IMR-90 (cell line): ENCODE measurements at regions not wholly inside any gene's neighbourhood (a gene's known extent, or its start where the extent isn't known, plus 50 kb on each side); places are given as distances from the start of the nearest gene placed in this dataset.
A peak's percentile ranks its signal among the peaks of the same experiment; 100 is the strongest.

Source experiments
- ATAC-seq: fragments of 200-7000 bp; cut with Tn5 transposase; 2 replicates; pipeline ENCODE4 v1.9.1; 2020; ENCODE audit warnings: low read depth, mild to moderate bottlenecking, moderate library complexity
- BruUV-seq: library from RNA; stranded (reverse); fragments of 400-500 nt; replicated peaks from 2 replicates; lab custom pipeline; 2021; lab: Mats Ljungman, UMichigan
- CTCF ChIA-PET: fragments of 300-600 bp; formaldehyde crosslinking; extraction: SDS; loops from one replicate; lab custom pipeline; 2021; ENCODE audit warnings: antibody characterized with exemption; lab: Yijun Ruan, JAX
- POLR2A ChIA-PET: fragments of 300-600 bp; sonication (Branson Sonifier 250); formaldehyde crosslinking; loops from one replicate; lab custom pipeline; 2022; ENCODE audit warnings: antibody characterized with exemption; ENCODE audit not compliant: unreplicated experiment; lab: Charles Lee
- DNase-seq: peaks from one replicate; pipeline ENCODE4 v3.0.0; 2013
- H2AFZ ChIP-seq: replicated peaks from 2 replicates; pipeline ENCODE3; 2013; ENCODE audit warnings: low read length, mild to moderate bottlenecking; ENCODE audit not compliant: poor library complexity
- H2AK5ac ChIP-seq: 2 replicates; pipeline ENCODE4 v1.6.1; 2013; ENCODE audit warnings: low read depth, low read length, inconsistent platforms
- H2AK9ac ChIP-seq: replicated peaks from 2 replicates; pipeline ENCODE3; 2013; ENCODE audit warnings: mild to moderate bottlenecking, low read depth, low read length, moderate library complexity; ENCODE audit not compliant: poor library complexity
- H2BK120ac ChIP-seq: 2 replicates; pipeline ENCODE4 v1.6.1; 2013; ENCODE audit warnings: low read depth, low read length, inconsistent platforms
- H2BK15ac ChIP-seq: 3 replicates; pipeline ENCODE4 v1.6.1; 2013; ENCODE audit warnings: low read depth, low read length, inconsistent platforms
- H2BK20ac ChIP-seq: 2 replicates; pipeline ENCODE4 v1.6.1; 2013; ENCODE audit warnings: low read depth, mild to moderate bottlenecking, inconsistent platforms, low read length, moderate library complexity
- H2BK5ac ChIP-seq: 2 replicates; pipeline ENCODE4 v1.6.1; 2013; ENCODE audit warnings: mild to moderate bottlenecking, low read depth, low read length, inconsistent platforms; ENCODE audit not compliant: poor library complexity, severe bottlenecking
- H3K14ac ChIP-seq: replicated peaks from 2 replicates; pipeline ENCODE4 v1.6.1; 2013; ENCODE audit warnings: low read depth, low read length, inconsistent platforms
- H3K18ac ChIP-seq: 2 replicates; pipeline ENCODE4 v1.6.1; 2013; ENCODE audit warnings: low read depth, low read length, control low read depth
- H3K23ac ChIP-seq: 2 replicates; pipeline ENCODE4 v1.6.1; 2013; ENCODE audit warnings: low read depth, low read length, inconsistent platforms
- H3K27ac ChIP-seq: 2 replicates; pipeline ENCODE4 v1.5.1; 2013; ENCODE audit warnings: mild to moderate bottlenecking, control low read depth, low read length; ENCODE audit not compliant: insufficient read depth
- H3K27me3 ChIP-seq: 2 replicates; pipeline ENCODE4 v1.6.1; 2013; ENCODE audit warnings: low read length; ENCODE audit not compliant: control insufficient read depth, insufficient read depth
- H3K36me3 ChIP-seq: 2 replicates; pipeline ENCODE4 v1.6.1; 2013; ENCODE audit warnings: low read length, mixed read lengths; ENCODE audit not compliant: control insufficient read depth, insufficient read depth
- H3K4ac ChIP-seq: 2 replicates; pipeline ENCODE4 v1.6.1; 2013; ENCODE audit warnings: low read depth, low read length, inconsistent platforms
- H3K4me1 ChIP-seq: 2 replicates; pipeline ENCODE4 v1.6.1; 2013; ENCODE audit warnings: low read length, mixed read lengths; ENCODE audit not compliant: control insufficient read depth, insufficient read depth
- H3K4me2 ChIP-seq: 2 replicates; pipeline ENCODE4 v1.6.1; 2013; ENCODE audit warnings: low read depth, mild to moderate bottlenecking, control low read depth, low read length, moderate library complexity
- H3K4me3 ChIP-seq: 2 replicates; pipeline ENCODE4 v1.5.1; 2013; ENCODE audit warnings: low read depth, mild to moderate bottlenecking, control low read depth, low read length, moderate library complexity; ENCODE audit not compliant: insufficient read depth
- H3K56ac ChIP-seq: 2 replicates; pipeline ENCODE4 v1.6.1; 2013; ENCODE audit warnings: low read length, inconsistent platforms; ENCODE audit not compliant: insufficient read depth; ENCODE audit errors: extremely low read depth
- H3K79me1 ChIP-seq, 2 experiments: 2 replicates each; pipeline ENCODE4 v1.6.1; 2013; ENCODE audit warnings: low read length in 2 of 2, inconsistent platforms in 1 of 2, low read depth in 1 of 2
- H3K9ac ChIP-seq: 2 replicates; pipeline ENCODE4 v1.6.1; 2013; ENCODE audit warnings: low read depth, low read length, control low read depth
- H3K9me1 ChIP-seq: 2 replicates; pipeline ENCODE4 v1.6.1; 2013; ENCODE audit warnings: low read length, inconsistent platforms; ENCODE audit not compliant: insufficient read depth
- H3K9me3 ChIP-seq: 2 replicates; pipeline ENCODE4 v1.6.1; 2013; ENCODE audit warnings: low read length; ENCODE audit not compliant: control insufficient read depth, insufficient read depth
- H4K20me1 ChIP-seq: 2 replicates; pipeline ENCODE4 v1.6.1; 2013; ENCODE audit warnings: low read length, inconsistent platforms; ENCODE audit not compliant: insufficient read depth
- H4K5ac ChIP-seq: 2 replicates; pipeline ENCODE4 v1.6.1; 2013; ENCODE audit warnings: mild to moderate bottlenecking, low read depth, low read length, control low read depth
- H4K8ac ChIP-seq, 2 experiments: 2 replicates each; pipeline ENCODE4 v1.6.1; 2013; ENCODE audit warnings: low read depth in 2 of 2, low read length in 2 of 2, control low read depth in 1 of 2, inconsistent platforms in 1 of 2
- H4K91ac ChIP-seq: 2 replicates; pipeline ENCODE4 v1.6.1; 2013; ENCODE audit warnings: low read depth, low read length, inconsistent platforms; ENCODE audit not compliant: insufficient read depth
- BHLHE40 ChIP-seq: fragments of 150-350 bp; IDR thresholded peaks from 2 replicates; pipeline ENCODE4 v1.6.1; 2016; ENCODE audit warnings: mild to moderate bottlenecking, low read depth, low read length
- CEBPB ChIP-seq: IDR thresholded peaks from 2 replicates; pipeline ENCODE4 v1.6.1; 2012; ENCODE audit warnings: low read depth, low read length, improper control_type of control experiment
- MAZ ChIP-seq: IDR thresholded peaks from 2 replicates; pipeline ENCODE4 v1.6.1; 2012; ENCODE audit warnings: low read depth, mild to moderate bottlenecking, low read length, improper control_type of control experiment, moderate library complexity, borderline replicate concordance
- POLR2A ChIP-seq: IDR thresholded peaks from 2 replicates; pipeline ENCODE4 v1.6.1; 2012; ENCODE audit warnings: mild to moderate bottlenecking, low read depth, low read length
- RAD21 ChIP-seq: IDR thresholded peaks from 2 replicates; pipeline ENCODE4 v1.6.1; 2012; ENCODE audit warnings: low read length, improper control_type of control experiment
- SMC3 ChIP-seq: fragments of 150-350 bp; IDR thresholded peaks from 2 replicates; pipeline ENCODE4 v1.6.1; 2016; ENCODE audit warnings: low read depth, mild to moderate bottlenecking, antibody characterized with exemption, low read length, moderate library complexity
- USF2 ChIP-seq: fragments of 150-350 bp; IDR thresholded peaks from 2 replicates; pipeline ENCODE4 v1.6.1; 2017; ENCODE audit warnings: mild to moderate bottlenecking, antibody characterized with exemption, low read length, low read depth
- WGBS, 2 experiments: methylation state at CpG; one replicate each; pipeline versions ENCODE4 v1.1.5 to v1.1.7; 2013; ENCODE audit warnings: missing lambda C conversion rate in 2 of 2; ENCODE audit not compliant: insufficient read length in 1 of 2; ENCODE audit errors: extremely low coverage in 2 of 2; 5-methylcytosine and 5-hydroxymethylcytosine counted together
- dilution Hi-C: fragments of 300-500 bp; cut with HindIII; formaldehyde crosslinking; loops from one replicate; pipeline ENCODE4 v1.14.3; 2018; ENCODE audit warnings: low sequenced_read_pairs; ENCODE audit not compliant: unreplicated experiment
- in situ Hi-C: fragments of 300-500 bp; cut with MboI; formaldehyde crosslinking; loops from 3 replicates; pipeline ENCODE4 v1.14.3; 2019; ENCODE audit warnings: low sequenced_read_pairs, inconsistent platforms, mixed read lengths
- intact Hi-C: fragments of 100-400 bp; cut with micrococcal nuclease; formaldehyde crosslinking; loops from 2 replicates; pipeline ENCODE4 v1.10.0; 2022
- TF ChIP-seq, protein P1 (sequence below): fragments of 150-350 bp; IDR thresholded peaks from 2 replicates; pipeline ENCODE4 v1.6.1; 2016; ENCODE audit warnings: low read depth, mild to moderate bottlenecking, low read length, moderate library complexity, borderline replicate concordance

DNA sequence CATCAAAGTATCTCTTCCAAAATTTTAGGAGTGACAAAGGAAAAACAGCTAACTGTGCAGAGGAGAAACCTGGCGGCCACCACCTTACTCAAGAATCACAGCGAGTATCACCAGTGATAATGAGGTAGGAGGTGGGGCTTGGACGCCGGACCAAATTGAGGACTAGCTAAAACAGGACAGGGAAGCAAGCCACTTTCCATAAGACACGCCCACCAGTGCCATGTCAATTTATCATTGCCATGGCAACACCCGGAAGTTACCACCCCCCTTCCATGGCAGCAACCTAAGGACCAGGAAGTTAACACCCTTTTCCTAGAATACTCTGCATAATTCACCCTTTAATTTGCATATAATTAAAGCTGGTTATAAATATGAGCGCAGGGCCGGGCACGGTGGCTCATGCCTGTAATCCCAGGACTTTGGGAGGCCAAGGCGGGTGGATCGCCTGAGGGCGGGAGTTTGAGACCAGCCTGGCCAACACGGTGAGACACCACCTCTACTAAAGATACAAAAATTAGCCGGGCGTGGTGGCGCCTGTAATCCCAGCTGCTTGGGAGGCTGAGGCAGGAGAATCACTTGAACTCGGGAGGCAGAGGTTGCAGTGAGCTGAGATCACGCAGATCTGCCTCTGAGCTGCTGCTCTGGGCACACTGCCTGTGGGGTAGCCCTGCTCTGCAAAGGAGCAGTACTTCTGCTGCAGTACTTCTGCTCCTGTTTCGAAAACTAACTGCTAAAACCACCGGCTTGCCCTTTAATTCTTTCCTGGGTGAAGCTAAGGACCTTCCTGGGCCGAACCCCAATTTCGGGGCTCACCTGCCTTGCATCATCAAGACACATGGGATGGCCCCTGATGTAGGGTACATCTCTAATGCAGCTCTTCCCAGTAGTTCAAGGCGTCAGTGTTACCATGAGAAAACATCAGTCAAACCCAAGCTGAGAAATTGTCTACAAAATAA is 116.7 kb downstream of the HMX1 start (continued):
- TF ChIP-seq RAD21: no peak

DNA sequence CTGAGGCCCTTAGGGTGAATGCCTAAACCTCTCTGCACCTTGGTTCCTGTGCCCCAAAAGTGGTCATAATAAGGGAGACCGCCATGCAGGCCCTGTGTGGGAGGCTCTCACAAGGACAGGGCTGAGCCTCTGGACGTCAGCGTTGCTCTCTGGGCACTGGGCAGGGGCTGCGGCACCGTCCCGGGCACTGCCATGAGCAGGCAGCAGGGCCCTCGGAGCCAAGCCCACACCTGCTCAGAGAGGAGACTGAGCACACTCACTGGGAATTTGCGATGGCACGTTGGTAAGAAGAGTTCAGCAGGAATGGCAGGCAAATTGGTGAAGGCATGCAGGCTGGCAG is 123.4 kb downstream of the HMX1 start:
- no peak overlapping the region for H4K5ac ChIP-seq
- dilution Hi-C loops (no loop called here), in situ Hi-C loops (no loop called here), intact Hi-C loops (no loop called here)
- no peak overlapping the region for H3K23ac ChIP-seq
- WGBS, 2 experiments: 78% methylated on average over 4 of the region's 9 CpGs; no CpG with 5 or more reads in 1 of the 2 experiments
- H3K4me3 ChIP-seq: no peak overlapping the region
- no peak overlapping the region for H4K91ac ChIP-seq
- no peak overlapping the region for H2BK15ac ChIP-seq
- H3K14ac ChIP-seq: no peak overlapping the region
- H4K8ac ChIP-seq: no peak overlapping the region
- no peak overlapping the region for H2AFZ ChIP-seq
- peaks cover 6% of the 10 kb centered on the region for H3K9me3 ChIP-seq
- H3K79me1 ChIP-seq: no peaks in the 10 kb centered on the region
- no peak overlapping the region for H3K56ac ChIP-seq
- no peak overlapping the region for H2BK5ac ChIP-seq
- no peaks in the 10 kb centered on the region for H4K20me1 ChIP-seq
- no peaks in the 10 kb centered on the region for H3K9me1 ChIP-seq
- ChIA-PET CTCF (no interaction called here), POLR2A (no interaction called here)
- H3K18ac ChIP-seq: no peak overlapping the region
- H2BK20ac ChIP-seq: no peak overlapping the region
- no peak overlapping the region for H3K4ac ChIP-seq
- TF ChIP-seq BHLHE40: no peak
- no peak for TF ChIP-seq SMC3
- no peak for TF ChIP-seq USF2
- TF ChIP-seq, protein P1, sequence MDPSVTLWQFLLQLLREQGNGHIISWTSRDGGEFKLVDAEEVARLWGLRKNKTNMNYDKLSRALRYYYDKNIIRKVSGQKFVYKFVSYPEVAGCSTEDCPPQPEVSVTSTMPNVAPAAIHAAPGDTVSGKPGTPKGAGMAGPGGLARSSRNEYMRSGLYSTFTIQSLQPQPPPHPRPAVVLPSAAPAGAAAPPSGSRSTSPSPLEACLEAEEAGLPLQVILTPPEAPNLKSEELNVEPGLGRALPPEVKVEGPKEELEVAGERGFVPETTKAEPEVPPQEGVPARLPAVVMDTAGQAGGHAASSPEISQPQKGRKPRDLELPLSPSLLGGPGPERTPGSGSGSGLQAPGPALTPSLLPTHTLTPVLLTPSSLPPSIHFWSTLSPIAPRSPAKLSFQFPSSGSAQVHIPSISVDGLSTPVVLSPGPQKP: no peak
- no peak for TF ChIP-seq POLR2A
- no peak for TF ChIP-seq MAZ
- TF ChIP-seq RAD21: no peak
- no peak for TF ChIP-seq CEBPB
- no peak overlapping the region for H3K9ac ChIP-seq
- ATAC-seq: no peak
- no TSS peak for BruUV-seq
- no peaks in the 10 kb centered on the region for H3K36me3 ChIP-seq
- no peak overlapping the region for H3K27ac ChIP-seq
- peak overlapping the region; percentile 28 for H2AK9ac ChIP-seq
- H2AK5ac ChIP-seq: no peak overlapping the region
- no peak overlapping the region for H3K4me2 ChIP-seq
- no peaks in the 10 kb centered on the region for H3K27me3 ChIP-seq
- no peaks in the 10 kb centered on the region for H3K4me1 ChIP-seq
- H2BK120ac ChIP-seq: no peak overlapping the region
- DNase-seq: no peak
